HEK293 (cell line): ENCODE measurements at regions not wholly inside any gene's neighbourhood (a gene's known extent, or its start where the extent isn't known, plus 50 kb on each side); places are given as distances from the start of the nearest gene placed in this dataset.

Source experiments
- CTCF ChIA-PET: fragments of 350-600 bp; formaldehyde crosslinking; extraction: SDS; loops from one replicate; lab custom pipeline; 2021; ENCODE audit warnings: antibody characterized with exemption; lab: Yijun Ruan, JAX
- POLR2A ChIA-PET: fragments of 300-600 bp; formaldehyde crosslinking; extraction: SDS; loops from one replicate; lab custom pipeline; 2020; ENCODE audit warnings: antibody characterized with exemption, inconsistent platforms; lab: Yijun Ruan, JAX
- H3K27ac ChIP-seq: fragments of 200-500 bp; sonication (Bioruptor generic); 2 replicates; pipeline ENCODE4 v1.5.1; 2014; ENCODE audit warnings: low read depth, low read length, control low read depth, inconsistent platforms; ENCODE audit errors: extremely low read depth
- H3K36me3 ChIP-seq, 2 experiments: fragments of 200-500 bp in 1 of 2; sonication (Bioruptor generic) in 1 of 2; 1 replicate in 1 of 2; 2 replicates in 1 of 2; pipeline ENCODE4 v1.5.1; 2014 to 2017; ENCODE audit warnings: inconsistent platforms in 2 of 2, low read length in 2 of 2; ENCODE audit not compliant: control insufficient read depth in 2 of 2, insufficient read depth in 1 of 2
- H3K4me1 ChIP-seq: fragments of 200-500 bp; sonication (Bioruptor generic); 2 replicates; pipeline ENCODE4 v1.5.1; 2014; ENCODE audit warnings: mild to moderate bottlenecking, low read length, inconsistent platforms; ENCODE audit not compliant: control insufficient read depth, insufficient read depth
- H3K4me3 ChIP-seq: 2 replicates; pipeline ENCODE4 v1.5.1; 2011; ENCODE audit warnings: low read depth, mild to moderate bottlenecking, control low read depth, low read length, moderate library complexity
- H3K9me3 ChIP-seq: fragments of 200-500 bp; sonication (Bioruptor generic); 2 replicates; pipeline ENCODE4 v1.5.1; 2014; ENCODE audit warnings: low read depth, low read length, inconsistent platforms; ENCODE audit not compliant: control insufficient read depth, insufficient read depth
- CTCF ChIP-seq: fragments of 450-650 bp; formaldehyde crosslinking; IDR thresholded peaks from 2 replicates; pipeline ENCODE4 v1.5.1; 2016; ENCODE audit warnings: missing biosample characterization, missing genetic modification characterization
- GLI4 ChIP-seq: fragments of 450-650 bp; formaldehyde crosslinking; IDR thresholded peaks from 2 replicates; pipeline ENCODE4 v1.5.1; 2016; ENCODE audit warnings: missing biosample characterization, missing genetic modification characterization
- HOXA7 ChIP-seq: sonication (generic); formaldehyde crosslinking; IDR thresholded peaks from 2 replicates; pipeline ENCODE4 v1.8.1; 2022; ENCODE audit warnings: missing genetic modification reagents, borderline replicate concordance
- IKZF3 ChIP-seq: fragments of 450-650 bp; IDR thresholded peaks from 2 replicates; pipeline ENCODE4 v1.5.0; 2018; ENCODE audit warnings: missing biosample characterization, mild to moderate bottlenecking, missing genetic modification characterization, moderate library complexity
- KLF16 ChIP-seq: fragments of 450-650 bp; formaldehyde crosslinking; IDR thresholded peaks from 2 replicates; pipeline ENCODE4 v1.5.1; 2017; ENCODE audit warnings: missing biosample characterization, missing genetic modification characterization
- KLF8 ChIP-seq: fragments of 450-650 bp; formaldehyde crosslinking; IDR thresholded peaks from 2 replicates; pipeline ENCODE4 v1.5.1; 2016; ENCODE audit warnings: missing biosample characterization, missing genetic modification characterization
- REPIN1 ChIP-seq: fragments of 450-650 bp; formaldehyde crosslinking; IDR thresholded peaks from 2 replicates; pipeline ENCODE4 v1.5.1; 2017; ENCODE audit warnings: missing biosample characterization, missing genetic modification characterization, low read depth
- SP2 ChIP-seq: fragments of 450-650 bp; formaldehyde crosslinking; IDR thresholded peaks from 2 replicates; pipeline ENCODE4 v1.5.1; 2016; ENCODE audit warnings: missing biosample characterization, missing genetic modification characterization
- YY2 ChIP-seq: fragments of 450-650 bp; formaldehyde crosslinking; IDR thresholded peaks from 2 replicates; pipeline ENCODE4 v1.5.1; 2016; ENCODE audit warnings: missing biosample characterization, missing genetic modification characterization
- ZBTB10 ChIP-seq: fragments of 450-650 bp; formaldehyde crosslinking; IDR thresholded peaks from 2 replicates; pipeline ENCODE4 v1.5.1; 2016; ENCODE audit warnings: missing biosample characterization, missing genetic modification characterization
- ZBTB8A ChIP-seq: fragments of 450-650 bp; formaldehyde crosslinking; IDR thresholded peaks from 2 replicates; pipeline ENCODE4 v1.5.1; 2016; ENCODE audit warnings: missing biosample characterization, missing genetic modification characterization
- ZFHX2 ChIP-seq: fragments of 450-650 bp; formaldehyde crosslinking; conservative IDR thresholded peaks from 2 replicates; pipeline ENCODE4 v1.5.1; 2016; ENCODE audit warnings: missing biosample characterization, missing genetic modification characterization
- ZNF112 ChIP-seq: fragments of 450-650 bp; formaldehyde crosslinking; IDR thresholded peaks from 2 replicates; pipeline ENCODE4 v1.5.0; 2017; ENCODE audit warnings: missing biosample characterization, missing genetic modification characterization
- ZNF132 ChIP-seq: fragments of 450-650 bp; formaldehyde crosslinking; IDR thresholded peaks from 2 replicates; pipeline ENCODE4 v1.5.1; 2017; ENCODE audit warnings: missing biosample characterization, missing genetic modification characterization, borderline replicate concordance
- ZNF140 ChIP-seq: fragments of 450-650 bp; formaldehyde crosslinking; IDR thresholded peaks from 2 replicates; pipeline ENCODE4 v1.5.1; 2016; ENCODE audit warnings: missing biosample characterization, missing genetic modification characterization
- ZNF202 ChIP-seq: fragments of 450-650 bp; formaldehyde crosslinking; IDR thresholded peaks from 2 replicates; pipeline ENCODE4 v1.5.1; 2016; ENCODE audit warnings: missing biosample characterization, missing genetic modification characterization, borderline replicate concordance
- ZNF280C ChIP-seq: fragments of 450-650 bp; formaldehyde crosslinking; IDR thresholded peaks from 2 replicates; pipeline ENCODE4 v1.5.1; 2016; ENCODE audit warnings: missing biosample characterization, missing genetic modification characterization
- ZNF311 ChIP-seq: fragments of 450-650 bp; formaldehyde crosslinking; IDR thresholded peaks from 2 replicates; pipeline ENCODE4 v1.5.1; 2017; ENCODE audit warnings: missing biosample characterization, missing genetic modification characterization, borderline replicate concordance
- ZNF398 ChIP-seq: fragments of 450-650 bp; formaldehyde crosslinking; IDR thresholded peaks from 2 replicates; pipeline ENCODE4 v1.5.1; 2017; ENCODE audit warnings: missing biosample characterization, missing genetic modification characterization
- ZNF449 ChIP-seq: fragments of 450-650 bp; formaldehyde crosslinking; IDR thresholded peaks from 2 replicates; pipeline ENCODE4 v1.5.1; 2017; ENCODE audit warnings: missing biosample characterization, mild to moderate bottlenecking, missing genetic modification characterization, moderate library complexity
- ZNF501 ChIP-seq: fragments of 450-650 bp; formaldehyde crosslinking; IDR thresholded peaks from 2 replicates; pipeline ENCODE4 v1.5.1; 2016; ENCODE audit warnings: missing biosample characterization, missing genetic modification characterization
- ZNF555 ChIP-seq: fragments of 450-650 bp; formaldehyde crosslinking; conservative IDR thresholded peaks from 2 replicates; pipeline ENCODE4 v1.5.1; 2017; ENCODE audit warnings: missing biosample characterization, mild to moderate bottlenecking, missing genetic modification characterization, inconsistent platforms
- ZNF654 ChIP-seq: fragments of 450-650 bp; formaldehyde crosslinking; IDR thresholded peaks from 2 replicates; pipeline ENCODE4 v1.5.1; 2016; ENCODE audit warnings: low read depth, missing biosample characterization, missing genetic modification characterization
- ZNF660 ChIP-seq: fragments of 450-650 bp; IDR thresholded peaks from 2 replicates; pipeline ENCODE4 v1.5.1; 2018; ENCODE audit warnings: missing biosample characterization, mild to moderate bottlenecking, missing genetic modification characterization
- ZNF664 ChIP-seq: fragments of 450-650 bp; formaldehyde crosslinking; IDR thresholded peaks from 2 replicates; pipeline ENCODE4 v1.5.1; 2016; ENCODE audit warnings: missing biosample characterization, missing genetic modification characterization
- ZNF670 ChIP-seq: fragments of 450-650 bp; formaldehyde crosslinking; IDR thresholded peaks from 2 replicates; pipeline ENCODE4 v1.5.1; 2016; ENCODE audit warnings: missing biosample characterization, missing genetic modification characterization, low read depth
- ZNF747 ChIP-seq: fragments of 450-650 bp; formaldehyde crosslinking; IDR thresholded peaks from 2 replicates; pipeline ENCODE4 v1.5.1; 2016; ENCODE audit warnings: missing biosample characterization, missing genetic modification characterization

GRCh38 chr11:97961431-97961830 lies 1059.3 kb upstream of the CNTN5 start:
- Histone ChIP-seq H3K36me3 (no peaks in the 10 kb centered on the region), H3K4me3 (no peak overlapping the region), H3K27ac (no peak overlapping the region), H3K4me1 (no peaks in the 10 kb centered on the region), H3K9me3 (no peaks in the 10 kb centered on the region)
- TF ChIP-seq REPIN1 (tag by site-specific recombination) (no peak), ZNF670 (tag by site-specific recombination) (no peak), ZNF202 (tag by site-specific recombination) (no peak), YY2 (tag by site-specific recombination) (no peak), ZNF311 (tag by site-specific recombination) (no peak), GLI4 (no peak), ZNF654 (tag by site-specific recombination) (no peak), ZBTB8A (no peak), ZNF132 (no peak), KLF16 (no peak), CTCF (no peak), ZNF140 (tag by site-specific recombination) (no peak), ZNF555 (tag by site-specific recombination) (no peak), ZNF280C (no peak)
- ChIA-PET CTCF (no interaction called here), POLR2A (no interaction called here)

- POLR2A ChIA-PET = no interaction called here
Observed at GRCh38 chr11:97962758-97963157, 1058.0 kb upstream of the CNTN5 start.

More at GRCh38 chr11:97962758-97963157, 1058.0 kb upstream of the CNTN5 start:
- Histone ChIP-seq H3K36me3 (no peaks in the 10 kb centered on the region), H3K9me3 (no peaks in the 10 kb centered on the region), H3K4me1 (no peaks in the 10 kb centered on the region), H3K27ac (no peak overlapping the region), H3K4me3 (no peak overlapping the region)
- no peak for TF ChIP-seq ZBTB10 (tag by site-specific recombination)
- TF ChIP-seq ZNF202 (tag by site-specific recombination) = no peak
- no peak for TF ChIP-seq HOXA7
- no peak for TF ChIP-seq ZFHX2
- TF ChIP-seq ZNF660 (tag by site-specific recombination) = no peak
- no peak for TF ChIP-seq SP2
- no peak for TF ChIP-seq ZNF140 (tag by site-specific recombination)
- no peak for TF ChIP-seq ZNF449
- no peak for TF ChIP-seq KLF8 (tag by site-specific recombination)
- TF ChIP-seq ZNF398 (tag by site-specific recombination) = no peak
- TF ChIP-seq IKZF3 (tag by site-specific recombination) = no peak
- no peak for TF ChIP-seq ZNF112 (tag by site-specific recombination)
- TF ChIP-seq ZNF747 (tag by site-specific recombination) = no peak
- no peak for TF ChIP-seq ZNF501 (tag by site-specific recombination)
- no peak for TF ChIP-seq ZNF664 (tag by site-specific recombination)
- CTCF ChIA-PET = no interaction called here
